Thyroid gland (tissue), 4 donors: ENCODE measurements at regions not wholly inside any gene's neighbourhood (a gene's known extent, or its start where the extent isn't known, plus 50 kb on each side); places are given as distances from the start of the nearest gene placed in this dataset.

Experiments
- POLR2A ChIP-seq, 2 donors: fragments of 450-650 bp; IDR thresholded peaks; one replicate each; pipeline ENCODE4 v1.6.1; 2017; ENCODE audit warnings: antibody characterized with exemption in 2 of 2, mild to moderate bottlenecking in 2 of 2, moderate library complexity in 1 of 2
- TF ChIP-seq, protein P1 (sequence below), 6 experiments: fragments of 200-600 bp in 3 of 6; fragments of 450-650 bp in 3 of 6; sonication (generic) in 3 of 6; IDR thresholded peaks; one replicate each; pipeline ENCODE4 v1.5.1; 2016 to 2019; ENCODE audit warnings: antibody characterized with exemption in 6 of 6, mild to moderate bottlenecking in 2 of 6, inconsistent platforms in 1 of 6, moderate library complexity in 1 of 6

DNA sequence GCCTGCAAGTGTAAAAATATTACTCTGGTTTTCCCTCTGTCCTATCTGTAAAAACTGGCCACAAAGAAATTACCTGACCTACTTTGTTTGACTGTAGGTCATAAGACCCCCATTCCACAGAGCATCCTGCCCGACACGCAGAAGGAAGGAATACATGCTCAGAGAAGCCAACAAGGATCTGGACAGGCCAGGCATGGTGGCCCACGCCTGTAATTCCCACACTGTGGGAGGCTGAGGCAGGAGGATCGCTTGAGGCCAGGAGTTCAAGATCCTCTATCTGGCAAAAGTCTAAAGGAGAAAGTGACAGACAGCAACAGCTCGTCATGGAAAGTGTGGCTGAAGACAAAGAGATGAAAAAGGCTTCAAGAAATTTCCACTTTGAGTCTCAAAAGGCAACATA lies 78.2 kb upstream of the RNU2-1 start:
- TF ChIP-seq POLR2A (IDR thresholded peaks at IDR 0.05) = no peak
- TF ChIP-seq, protein P1, sequence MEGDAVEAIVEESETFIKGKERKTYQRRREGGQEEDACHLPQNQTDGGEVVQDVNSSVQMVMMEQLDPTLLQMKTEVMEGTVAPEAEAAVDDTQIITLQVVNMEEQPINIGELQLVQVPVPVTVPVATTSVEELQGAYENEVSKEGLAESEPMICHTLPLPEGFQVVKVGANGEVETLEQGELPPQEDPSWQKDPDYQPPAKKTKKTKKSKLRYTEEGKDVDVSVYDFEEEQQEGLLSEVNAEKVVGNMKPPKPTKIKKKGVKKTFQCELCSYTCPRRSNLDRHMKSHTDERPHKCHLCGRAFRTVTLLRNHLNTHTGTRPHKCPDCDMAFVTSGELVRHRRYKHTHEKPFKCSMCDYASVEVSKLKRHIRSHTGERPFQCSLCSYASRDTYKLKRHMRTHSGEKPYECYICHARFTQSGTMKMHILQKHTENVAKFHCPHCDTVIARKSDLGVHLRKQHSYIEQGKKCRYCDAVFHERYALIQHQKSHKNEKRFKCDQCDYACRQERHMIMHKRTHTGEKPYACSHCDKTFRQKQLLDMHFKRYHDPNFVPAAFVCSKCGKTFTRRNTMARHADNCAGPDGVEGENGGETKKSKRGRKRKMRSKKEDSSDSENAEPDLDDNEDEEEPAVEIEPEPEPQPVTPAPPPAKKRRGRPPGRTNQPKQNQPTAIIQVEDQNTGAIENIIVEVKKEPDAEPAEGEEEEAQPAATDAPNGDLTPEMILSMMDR (IDR thresholded peaks at IDR 0.05) = no peak
